SK-N-SH treated with all-trans-retinoic acid at 6 μM for 48 hours (cell line): ENCODE measurements at regions not wholly inside any gene's neighbourhood (a gene's known extent, or its start where the extent isn't known, plus 50 kb on each side); places are given as distances from the start of the nearest gene placed in this dataset.

Source experiments
- ATAC-seq: fragments of 200-7000 bp; cut with Tn5 transposase; 3 replicates; pipeline ENCODE4 v1.9.1; 2020; ENCODE audit warnings: mild to moderate bottlenecking, moderate library complexity
- ARNTL ChIP-seq: fragments of 450-650 bp; formaldehyde crosslinking; IDR thresholded peaks from 2 replicates; pipeline ENCODE4 v1.5.0; 2020; ENCODE audit warnings: low read depth, mild to moderate bottlenecking, moderate library complexity, borderline replicate concordance
- CREB5 ChIP-seq: fragments of 250-450 bp; sonication (Bioruptor Pico); IDR thresholded peaks from 2 replicates; pipeline ENCODE4 v1.5.1; 2020; ENCODE audit warnings: low read depth, mild to moderate bottlenecking, moderate library complexity
- CSDC2 ChIP-seq: fragments of 250-450 bp; sonication (Bioruptor Pico); IDR thresholded peaks from 2 replicates; pipeline ENCODE4 v1.5.0; 2020; ENCODE audit warnings: mild to moderate bottlenecking, moderate library complexity
- CSRNP3 ChIP-seq: fragments of 250-450 bp; sonication (Bioruptor Pico); IDR thresholded peaks from 2 replicates; pipeline ENCODE4 v1.5.1; 2021; ENCODE audit warnings: mild to moderate bottlenecking, moderate library complexity
- ESRRG ChIP-seq: fragments of 250-450 bp; sonication (Bioruptor Pico); IDR thresholded peaks from 2 replicates; pipeline ENCODE4 v1.6.1; 2021; ENCODE audit warnings: mild to moderate bottlenecking
- GLIS3 ChIP-seq: fragments of 250-450 bp; sonication (Bioruptor Pico); IDR thresholded peaks from 2 replicates; pipeline ENCODE4 v1.5.0; 2020; ENCODE audit warnings: mild to moderate bottlenecking, moderate library complexity
- ISL1 ChIP-seq: fragments of 250-450 bp; sonication (Bioruptor Pico); IDR thresholded peaks from 2 replicates; pipeline ENCODE4 v2.1.2; 2022; ENCODE audit warnings: mild to moderate bottlenecking, moderate library complexity
- POU6F1 ChIP-seq: fragments of 250-450 bp; sonication (Bioruptor Pico); IDR thresholded peaks from 2 replicates; pipeline ENCODE4 v1.8.0; 2021; ENCODE audit warnings: low read depth, mild to moderate bottlenecking, moderate library complexity, borderline replicate concordance
- PPARA ChIP-seq: fragments of 250-450 bp; sonication (Bioruptor Pico); IDR thresholded peaks from 2 replicates; pipeline ENCODE4 v1.5.0; 2020; ENCODE audit warnings: mild to moderate bottlenecking, borderline replicate concordance
- RARB ChIP-seq: fragments of 250-450 bp; sonication (Bioruptor Pico); IDR thresholded peaks from 2 replicates; pipeline ENCODE4 v1.8.0; 2021; ENCODE audit warnings: mild to moderate bottlenecking, moderate library complexity
- TCF4 ChIP-seq: fragments of 250-450 bp; sonication (Bioruptor Pico); IDR thresholded peaks from 2 replicates; pipeline ENCODE4 v1.8.0; 2021; ENCODE audit warnings: mild to moderate bottlenecking, moderate library complexity, borderline replicate concordance
- TOX ChIP-seq: fragments of 250-450 bp; sonication (Bioruptor Pico); IDR thresholded peaks from 2 replicates; pipeline ENCODE4 v1.8.0; 2021; ENCODE audit warnings: mild to moderate bottlenecking, moderate library complexity, borderline replicate concordance
- TSHZ2 ChIP-seq: fragments of 250-450 bp; sonication (Bioruptor Pico); IDR thresholded peaks from 2 replicates; pipeline ENCODE4 v1.5.0; 2020; ENCODE audit warnings: mild to moderate bottlenecking, moderate library complexity
- ZC3H10 ChIP-seq: fragments of 250-450 bp; sonication (Bioruptor Pico); IDR thresholded peaks from 2 replicates; pipeline ENCODE4 v1.5.1; 2021; ENCODE audit warnings: mild to moderate bottlenecking, moderate library complexity
- ZFP30 ChIP-seq: fragments of 450-650 bp; formaldehyde crosslinking; IDR thresholded peaks from 2 replicates; pipeline ENCODE4 v1.5.0; 2022; ENCODE audit warnings: mild to moderate bottlenecking, moderate library complexity
- ZNF70 ChIP-seq: fragments of 450-650 bp; formaldehyde crosslinking; IDR thresholded peaks from 2 replicates; pipeline ENCODE4 v1.5.0; 2020; ENCODE audit warnings: mild to moderate bottlenecking, moderate library complexity

- TF ChIP-seq POU6F1 (CRISPR knock-in tag) (no peak), TCF4 (no peak), TOX (CRISPR knock-in tag) (no peak), CSRNP3 (CRISPR knock-in tag) (no peak), CSDC2 (CRISPR knock-in tag) (no peak)
These were observed 577.4 kb upstream of the RORB start (continued) for GRCh38 chr9:73919712-73920111.

GRCh38 chr9:73923796-73924195, 573.3 kb upstream of the RORB start:
- no peak for ATAC-seq
- no peak for TF ChIP-seq ARNTL
- no peak for TF ChIP-seq CREB5

GRCh38 chr9:73951147-73951546, 546.0 kb upstream of the RORB start:
- no peak for ATAC-seq

More at GRCh38 chr9:73951147-73951546, 546.0 kb upstream of the RORB start:
- TF ChIP-seq TSHZ2 (no peak), ZFP30 (CRISPR knock-in tag) (no peak), CSDC2 (CRISPR knock-in tag) (no peak), GLIS3 (CRISPR knock-in tag) (no peak), ISL1 (CRISPR knock-in tag) (no peak), ZNF70 (CRISPR knock-in tag) (no peak), CSRNP3 (CRISPR knock-in tag) (no peak), CREB5 (no peak), TOX (CRISPR knock-in tag) (no peak), ZC3H10 (CRISPR knock-in tag) (no peak), PPARA (CRISPR knock-in tag) (no peak), ESRRG (CRISPR knock-in tag) (no peak), POU6F1 (CRISPR knock-in tag) (no peak), RARB (CRISPR knock-in tag) (no peak), TCF4 (no peak)
- TF ChIP-seq, all 23 proteins: peak for 0
